LoVo (cell line): ENCODE measurements at regions not wholly inside any gene's neighbourhood (a gene's known extent, or its start where the extent isn't known, plus 50 kb on each side); places are given as distances from the start of the nearest gene placed in this dataset.

ENCODE experiments used
- DNase-seq: peaks from one replicate; pipeline ENCODE4 v3.0.0-alpha.2; 2016; ENCODE audit warnings: low spot score

DNA sequence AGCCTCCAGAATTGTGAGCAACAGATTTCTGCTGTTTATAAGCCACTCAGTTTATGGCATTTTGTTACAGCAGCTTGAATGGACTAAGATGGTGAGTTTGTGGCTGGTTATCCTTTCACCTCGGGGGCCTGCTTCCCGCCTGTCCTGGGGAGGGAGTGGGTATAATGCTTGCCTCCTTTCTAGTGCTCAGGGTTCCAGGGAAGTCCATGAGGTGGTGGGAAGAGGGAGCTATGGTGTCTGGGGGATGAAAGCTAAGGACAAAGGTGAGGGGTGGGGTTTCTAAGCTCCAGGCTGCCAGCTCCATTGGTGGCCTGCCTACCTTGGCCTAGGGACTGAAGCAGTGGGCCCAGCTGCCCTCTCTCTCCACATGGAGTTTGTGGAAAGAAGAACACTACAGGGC is 50.2 kb upstream of the SDK2 start:
- no peak for DNase-seq

DNA sequence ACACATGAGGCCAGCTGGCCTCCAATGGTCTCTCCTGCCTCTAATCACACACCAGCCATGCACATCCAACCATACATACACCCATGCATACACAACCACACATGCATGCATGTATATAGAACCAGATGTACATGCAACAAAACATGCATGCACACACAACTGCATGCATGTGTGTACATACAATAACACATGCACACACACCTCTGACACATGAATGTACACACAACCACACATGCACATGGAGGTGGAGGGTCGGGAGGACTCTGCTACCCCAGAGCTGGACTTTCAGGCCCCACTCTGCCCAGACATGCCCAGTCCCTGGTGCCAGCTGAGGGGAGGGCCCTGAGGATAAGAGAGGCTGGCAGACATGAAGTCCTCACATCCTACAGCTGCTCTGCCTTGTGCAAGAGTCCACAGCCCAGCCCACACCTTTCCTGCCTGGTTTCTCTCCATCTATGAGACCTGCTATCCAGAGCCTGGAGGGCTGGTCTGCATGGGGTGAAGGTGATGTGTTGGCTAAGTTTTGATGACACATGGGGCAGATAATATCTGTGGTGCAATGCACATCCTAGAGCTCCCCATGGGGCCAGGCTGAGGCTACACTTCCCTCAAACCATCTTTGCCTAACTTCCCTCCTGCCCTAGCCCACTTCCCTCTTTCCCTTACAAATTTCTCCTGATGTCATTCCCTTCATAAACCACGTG is 50.9 kb upstream of the SDK2 start:
- DNase-seq, result no peak

DNA sequence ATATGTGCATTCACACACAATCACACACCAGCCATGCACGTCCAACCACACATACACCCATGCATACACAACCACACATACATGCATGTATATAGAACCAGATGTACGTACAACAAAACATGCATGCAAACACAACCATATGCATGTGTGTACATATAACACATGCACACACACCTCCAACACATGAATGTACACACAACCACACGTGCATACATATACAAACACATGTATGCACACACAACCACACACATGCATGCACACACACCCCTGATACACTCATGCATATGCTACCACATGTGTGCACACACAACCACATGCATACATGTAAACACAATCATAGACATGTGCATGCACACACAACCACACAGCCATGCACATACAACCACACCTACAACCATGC is 52.0 kb upstream of the SDK2 start:
- no peak for DNase-seq

DNA sequence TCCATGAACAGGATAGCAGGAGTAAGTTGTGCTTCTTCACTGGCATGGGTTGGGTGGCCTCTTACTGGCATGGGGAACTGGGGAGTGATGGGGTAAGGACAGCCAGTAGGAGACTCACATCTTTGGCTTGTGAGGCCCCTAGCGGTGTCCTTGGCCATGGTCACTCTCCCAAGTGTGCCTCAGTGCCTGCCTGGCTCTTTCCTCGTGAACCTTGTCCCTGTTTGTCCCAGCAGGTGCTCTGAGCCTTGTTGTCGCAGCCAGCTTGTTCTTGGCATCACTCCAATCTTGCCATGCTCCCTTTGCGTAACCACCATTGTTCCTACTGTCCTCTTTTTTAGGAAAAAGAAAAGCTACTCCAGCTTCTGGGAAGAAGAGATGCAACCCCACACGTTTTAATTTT is 53.6 kb upstream of the SDK2 start:
- DNase-seq, result peak; percentile 32

DNA sequence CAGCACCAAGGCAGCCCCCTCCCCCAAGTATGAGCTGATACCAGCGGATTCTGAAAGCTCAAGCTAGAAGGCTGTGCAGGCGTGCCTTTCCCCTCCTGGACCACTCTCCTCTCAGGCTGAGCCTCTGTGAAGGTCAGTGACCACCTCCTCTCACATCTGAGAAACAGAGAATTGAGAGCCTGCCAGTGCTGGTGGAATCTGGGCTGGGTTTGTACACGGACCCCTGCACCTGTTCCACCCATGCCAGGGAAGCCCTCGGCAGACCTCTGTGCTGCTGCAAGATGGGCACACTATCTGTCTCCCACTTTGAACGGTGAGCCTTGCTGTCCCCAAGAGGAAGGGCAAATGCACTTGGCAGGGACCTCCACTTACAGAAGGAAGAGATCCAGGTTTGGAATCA is 54.7 kb upstream of the SDK2 start:
- DNase-seq, result no peak

DNA sequence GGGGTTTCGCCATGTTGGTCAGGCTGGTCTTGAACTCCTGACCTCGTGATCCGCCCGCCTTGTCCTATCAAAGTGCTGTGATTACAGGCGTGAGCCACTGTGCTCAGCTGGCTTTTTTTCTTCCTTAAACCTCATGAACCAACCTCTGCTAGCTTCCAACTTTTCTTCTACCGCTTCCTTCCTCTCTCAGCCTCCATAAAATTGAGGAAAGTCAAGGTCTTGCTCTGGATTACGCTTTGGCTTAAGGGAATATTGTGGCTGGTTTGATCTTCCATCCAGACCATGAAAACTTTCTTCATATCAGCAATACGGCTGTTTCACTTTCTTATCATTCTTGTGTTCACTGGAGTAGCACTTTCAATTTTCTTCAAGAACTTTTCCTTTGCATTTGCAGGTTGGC is 57.5 kb upstream of the SDK2 start:
- no peak for DNase-seq

DNA sequence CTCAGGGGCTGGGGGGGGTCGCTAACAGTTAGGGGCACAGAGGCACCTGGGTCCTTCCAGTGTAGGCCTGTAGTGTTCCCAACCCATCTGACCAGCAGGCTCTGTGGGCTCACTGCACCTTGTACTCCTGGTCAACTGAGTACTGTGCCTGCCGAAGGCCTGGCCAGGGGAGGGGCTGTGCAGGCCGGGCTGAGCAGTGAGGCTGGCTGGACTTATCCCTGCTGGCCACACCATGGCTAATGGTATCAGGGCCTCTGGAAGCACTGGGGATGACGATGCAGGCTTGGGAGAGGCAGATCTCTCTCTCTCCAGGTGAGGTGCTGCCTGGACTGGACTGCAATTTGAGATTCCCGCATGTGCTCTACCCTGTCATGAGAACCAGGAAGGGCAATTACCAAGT is 58.9 kb upstream of the SDK2 start:
- no peak for DNase-seq

DNA sequence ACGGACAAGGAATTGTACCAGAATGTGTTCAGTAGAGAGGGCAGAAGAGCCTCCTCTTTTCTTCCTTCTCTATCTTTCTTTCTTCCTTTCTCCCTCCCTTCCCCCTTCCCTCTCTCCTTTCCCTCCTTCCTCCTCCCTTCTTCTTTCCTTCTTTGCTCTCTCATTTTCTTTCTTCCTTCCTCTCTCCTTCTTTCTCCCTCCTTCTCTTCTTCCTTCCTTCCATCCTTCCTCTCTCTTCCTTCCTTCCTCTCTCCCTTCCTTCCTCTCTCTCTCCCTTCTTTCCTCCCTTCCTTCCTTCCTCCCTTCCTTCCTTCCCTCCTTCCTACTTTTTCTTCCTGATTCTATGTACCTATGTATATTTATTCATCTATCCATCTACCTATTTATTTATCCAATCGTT is 59.7 kb upstream of the SDK2 start:
- DNase-seq, result no peak

DNA sequence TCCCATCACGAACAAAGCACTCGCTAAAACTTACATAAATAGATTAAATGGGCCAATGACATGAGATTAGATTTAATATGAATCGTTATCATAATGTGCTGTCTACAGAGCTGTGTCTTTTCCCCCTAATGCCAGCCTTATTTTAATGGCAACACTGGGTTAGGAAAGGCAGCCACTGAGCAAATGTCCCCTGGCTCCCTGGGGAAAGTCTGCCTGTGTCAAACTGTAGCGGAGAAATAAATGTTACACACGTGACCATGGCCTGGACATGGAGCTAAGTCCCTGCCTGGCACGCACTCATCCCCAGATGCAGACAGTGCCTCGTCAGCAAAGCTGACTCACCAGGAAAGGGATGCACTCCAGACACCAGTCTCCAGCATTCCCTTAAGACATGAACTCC is 61.3 kb upstream of the SDK2 start:
- no peak for DNase-seq

DNA sequence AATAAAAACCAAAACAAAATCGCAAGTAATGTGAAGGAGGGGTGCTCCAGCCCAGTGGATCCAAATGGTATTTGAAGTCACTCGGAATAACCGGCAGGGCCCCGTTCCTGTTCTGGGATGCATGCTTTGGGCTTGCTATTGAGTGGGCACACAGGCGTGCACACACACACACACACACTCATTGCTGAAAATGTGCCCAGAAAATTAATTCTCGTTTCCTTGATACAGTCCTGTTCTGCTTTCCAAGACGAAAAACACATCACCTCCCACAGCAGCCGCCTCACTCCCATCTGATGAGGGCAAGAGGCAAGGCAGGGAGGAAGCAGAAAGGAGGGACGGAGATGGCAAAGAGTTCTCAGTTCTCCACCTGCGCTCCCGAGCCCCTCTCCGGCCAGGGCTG is 62.2 kb upstream of the SDK2 start:
- DNase-seq, result no peak

DNA sequence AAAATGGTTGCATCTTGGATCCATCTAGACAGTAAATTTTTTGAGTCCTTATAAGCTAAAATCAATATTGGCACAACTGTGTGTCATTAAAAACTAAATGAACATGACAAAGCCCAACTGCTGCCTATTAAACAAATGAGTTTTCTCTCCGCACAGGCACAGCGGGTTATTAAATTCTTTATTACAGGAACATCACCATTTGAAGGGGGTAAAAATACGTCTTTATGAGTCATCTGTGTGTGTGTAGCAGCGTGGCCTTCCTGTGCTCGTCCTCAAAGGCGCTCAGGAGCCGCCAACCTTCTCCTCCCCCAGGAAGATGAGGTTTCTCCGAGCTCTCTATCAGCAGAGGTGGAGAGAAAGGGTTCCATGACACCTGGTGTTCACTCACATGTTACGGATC is 62.6 kb upstream of the SDK2 start:
- no peak for DNase-seq

DNA sequence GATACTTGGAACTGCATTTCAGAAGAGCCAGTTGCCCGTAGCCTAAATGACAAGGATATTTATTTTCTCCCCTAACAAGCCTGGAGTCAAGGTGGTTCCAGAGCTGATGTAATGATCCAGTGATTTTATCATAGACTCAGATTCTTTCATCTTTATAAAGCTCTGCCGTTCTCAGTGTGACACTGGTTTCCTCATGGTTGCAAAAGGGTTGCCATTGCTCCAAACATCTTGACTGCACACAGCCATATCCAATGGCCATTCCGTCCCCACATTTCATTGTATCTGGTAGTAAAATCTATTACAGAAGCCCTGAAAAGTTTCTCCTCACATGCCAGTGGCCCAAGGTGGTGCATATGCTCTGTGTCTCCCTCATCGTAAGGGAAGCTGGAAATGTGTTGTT is 63.1 kb upstream of the SDK2 start:
- no peak for DNase-seq

DNA sequence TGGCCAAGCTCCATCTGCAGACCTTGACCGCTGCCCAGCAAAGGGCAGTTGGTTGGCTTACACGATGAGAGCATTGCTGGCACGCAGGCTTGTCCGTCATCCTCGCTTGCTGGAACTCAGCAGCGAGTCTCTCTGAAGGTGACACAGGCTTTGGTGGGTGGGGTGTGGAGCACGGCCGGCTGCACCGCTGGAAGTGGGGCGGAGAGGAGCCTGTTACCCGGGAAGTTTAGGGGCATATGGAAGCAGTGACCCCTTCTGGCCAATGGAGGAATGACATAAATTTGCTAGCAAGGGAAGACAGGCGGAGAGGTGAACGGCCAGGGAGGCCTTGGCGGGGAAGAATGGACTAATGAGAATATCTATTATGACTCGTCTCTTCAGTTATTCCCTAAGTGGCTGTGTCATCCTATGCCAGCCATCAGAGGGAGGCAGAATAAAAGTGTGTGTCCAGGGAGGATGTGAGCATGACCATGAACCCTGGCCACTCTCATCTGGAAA is 65.9 kb upstream of the SDK2 start:
- DNase-seq, result peak; percentile 48

DNA sequence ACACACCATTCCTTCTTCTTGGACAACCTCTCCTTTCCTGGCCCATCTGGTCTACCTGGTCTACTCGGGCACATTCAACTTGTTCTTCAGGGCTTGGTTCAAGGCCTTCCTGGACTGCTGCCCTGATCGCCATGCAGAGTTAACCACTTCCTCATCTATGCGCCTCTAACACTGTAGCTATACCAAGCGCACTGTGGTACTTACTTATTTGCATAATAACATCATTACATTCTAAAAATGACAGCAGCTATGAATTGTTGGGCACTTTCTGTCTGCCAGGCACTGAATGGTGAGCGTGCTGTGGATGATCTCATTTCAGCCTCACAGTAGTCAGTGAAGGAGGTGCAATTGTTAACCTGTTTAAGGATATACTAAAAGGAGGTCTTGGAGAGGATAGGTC is 66.9 kb upstream of the SDK2 start:
- DNase-seq, result no peak

DNA sequence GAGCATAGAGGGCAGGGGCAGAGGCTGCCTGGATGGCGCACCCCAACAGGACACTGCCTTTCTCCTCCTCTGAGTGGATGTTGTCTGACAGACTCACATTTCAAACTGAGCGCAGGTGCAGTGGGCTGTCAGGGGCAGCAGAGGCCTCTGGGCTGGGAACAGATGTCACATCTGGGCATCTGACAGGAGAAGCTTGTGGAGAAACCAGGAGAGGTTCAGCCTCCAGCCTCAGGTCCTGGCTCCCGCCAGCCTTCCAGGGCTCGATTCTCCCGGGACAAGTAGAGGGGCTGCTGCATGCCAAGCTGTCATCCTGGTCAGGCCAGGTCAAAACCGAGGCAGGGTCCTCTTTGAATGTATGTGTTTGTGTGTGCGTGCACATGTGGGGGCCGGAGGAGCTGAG is 67.7 kb upstream of the SDK2 start:
- DNase-seq, result no peak

DNA sequence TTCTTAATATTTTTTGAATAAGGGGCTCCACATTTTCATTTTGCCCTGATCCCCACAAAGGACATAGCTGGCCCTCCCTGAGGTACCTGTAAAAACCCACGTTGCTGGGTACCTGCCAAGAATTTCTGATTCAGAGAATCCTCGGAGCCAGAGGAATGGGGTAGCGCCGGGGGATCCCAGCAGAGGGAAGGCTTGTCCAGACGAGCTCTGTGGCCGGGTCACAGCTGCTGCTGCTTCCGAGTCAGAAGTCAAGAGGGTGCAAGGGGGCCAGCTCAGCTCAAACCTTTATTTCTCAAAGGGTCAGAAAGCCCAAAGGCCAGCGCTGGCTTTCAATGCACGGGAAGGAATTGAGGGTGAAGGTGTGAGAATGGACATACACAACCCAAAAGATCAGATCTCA is 68.9 kb upstream of the SDK2 start:
- peak; percentile 31 for DNase-seq

DNA sequence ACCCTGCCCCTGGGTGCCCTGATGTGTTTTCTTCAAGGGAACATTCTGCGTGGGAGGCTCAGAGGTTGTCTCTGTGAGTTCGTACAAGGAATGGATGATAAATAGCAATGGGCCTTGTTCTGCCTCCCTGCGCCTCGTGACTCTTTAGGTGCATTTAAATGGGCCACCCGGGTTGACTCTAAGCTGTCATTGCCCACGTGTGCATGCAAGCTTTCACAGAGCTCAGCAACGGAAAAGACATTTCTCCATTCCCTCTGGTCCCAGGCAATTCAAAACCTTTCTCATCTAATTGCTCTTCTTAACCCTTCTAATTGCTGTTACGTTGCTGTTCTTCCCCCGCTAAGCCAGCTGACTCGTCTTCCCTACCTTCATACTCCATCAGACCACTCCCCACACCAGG is 71.5 kb upstream of the SDK2 start:
- DNase-seq, result no peak

DNA sequence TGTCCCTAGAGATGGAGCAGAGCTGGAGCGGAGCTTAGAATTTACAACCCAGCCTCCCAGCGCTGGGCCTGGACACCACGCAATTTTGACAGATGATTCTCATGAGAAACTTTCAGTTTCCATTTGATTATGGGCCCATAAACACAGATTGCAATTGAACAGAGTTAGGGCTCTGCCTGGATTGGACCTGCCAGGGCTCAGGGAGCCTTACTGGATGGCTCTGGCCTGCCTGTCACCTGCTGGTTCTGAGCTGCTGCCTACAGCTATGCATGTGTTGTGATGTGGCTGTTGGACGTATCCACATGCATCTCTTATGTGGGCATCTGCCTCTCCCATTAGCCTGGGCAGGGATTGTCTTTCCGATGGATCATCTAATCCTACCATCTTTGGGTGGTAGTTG is 73.4 kb upstream of the SDK2 start:
- DNase-seq, result no peak

DNA sequence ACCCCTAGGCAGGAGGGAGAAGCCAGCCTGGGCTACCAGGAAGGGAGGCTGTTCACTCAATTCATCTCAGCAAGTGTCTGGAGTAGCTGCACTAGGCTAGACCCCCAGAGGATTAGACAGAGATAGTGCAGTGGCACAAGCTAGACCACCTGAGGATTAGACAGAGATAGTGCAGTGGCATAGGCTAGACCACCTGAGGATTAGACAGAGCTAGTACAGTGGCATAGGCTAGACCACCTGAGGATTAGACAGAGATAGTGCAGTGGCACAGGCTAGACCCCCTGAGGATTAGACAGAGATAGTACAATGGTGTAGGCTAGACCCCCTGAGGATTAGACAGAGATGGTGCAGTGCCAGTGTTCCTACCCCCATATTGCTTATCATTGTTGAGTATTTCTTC is 74.1 kb upstream of the SDK2 start:
- no peak for DNase-seq

DNA sequence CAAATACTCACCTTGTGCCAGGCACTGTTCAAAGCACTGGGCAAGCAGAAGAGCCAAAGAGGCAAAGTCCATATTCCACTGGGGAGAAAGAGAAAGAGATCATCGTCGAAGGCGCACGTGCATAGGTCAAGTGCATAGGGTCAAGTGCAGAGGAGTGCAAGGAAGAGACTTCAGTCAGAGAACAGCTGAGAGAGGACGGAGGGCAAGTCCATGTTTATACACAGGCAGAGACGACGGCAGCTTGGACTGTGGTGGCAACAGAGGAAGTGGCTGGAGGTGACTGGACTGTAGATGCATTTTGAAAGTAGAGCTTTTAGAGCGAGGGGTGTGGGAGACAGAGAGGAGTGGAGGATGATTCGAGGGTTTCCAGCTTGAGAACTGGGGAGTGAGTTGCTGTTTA is 74.7 kb upstream of the SDK2 start:
- no peak for DNase-seq

DNA sequence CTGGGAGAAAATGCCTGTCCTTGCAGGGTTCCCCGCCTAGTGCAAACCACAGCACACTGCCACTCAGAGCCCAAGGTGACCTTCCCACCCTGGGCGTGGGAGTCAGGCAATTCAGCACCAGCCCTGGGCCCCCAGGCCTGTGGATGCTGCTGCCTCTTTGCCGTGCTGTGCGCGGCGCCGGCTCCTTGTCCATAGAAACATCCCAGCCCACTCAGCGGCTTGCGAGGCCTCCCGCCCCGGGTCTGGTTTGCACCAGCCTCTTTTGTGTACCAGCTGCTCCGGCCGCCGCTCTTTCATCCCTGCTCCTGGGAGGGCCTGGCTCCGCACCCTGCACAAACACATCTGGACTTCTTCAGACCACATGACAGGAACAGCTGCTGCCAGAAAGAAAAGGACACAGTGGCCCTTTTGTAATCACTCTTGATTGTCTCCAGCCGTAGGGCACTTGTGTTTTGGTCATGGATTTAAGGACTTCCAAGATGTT is 75.4 kb upstream of the SDK2 start:
- no peak for DNase-seq

DNA sequence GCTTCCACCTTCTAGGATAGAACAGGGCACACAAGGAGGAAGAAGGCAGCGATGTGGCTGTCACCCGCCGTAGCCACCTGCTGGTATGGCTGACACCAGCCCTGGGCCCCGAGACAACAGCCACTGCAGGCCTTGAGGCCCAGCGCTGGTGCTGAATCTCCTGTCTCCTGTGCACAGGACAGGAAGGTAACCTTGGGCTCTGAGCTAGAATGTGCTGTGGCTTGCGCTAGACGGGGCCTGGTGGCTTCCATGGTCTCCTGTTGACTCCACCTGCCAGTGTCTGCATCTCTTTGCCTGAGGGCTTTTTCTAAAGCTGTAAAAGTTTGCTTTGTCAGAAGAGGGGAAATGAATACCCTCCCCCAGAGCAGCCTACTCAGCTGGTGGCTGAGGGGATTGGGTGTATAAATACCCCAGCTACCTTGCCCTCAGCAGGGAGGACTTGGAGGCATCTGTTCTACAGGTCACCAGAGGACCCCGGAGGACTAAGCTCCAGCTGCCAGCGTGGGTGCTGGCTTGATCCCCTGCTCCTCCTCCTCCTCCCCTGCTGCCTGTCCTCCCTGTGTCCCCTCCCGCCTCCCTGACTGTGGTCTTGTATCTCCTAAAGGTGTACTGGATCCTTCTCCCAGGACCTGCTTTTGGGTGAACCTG is 76.1 kb upstream of the SDK2 start:
- DNase-seq, result no peak

DNA sequence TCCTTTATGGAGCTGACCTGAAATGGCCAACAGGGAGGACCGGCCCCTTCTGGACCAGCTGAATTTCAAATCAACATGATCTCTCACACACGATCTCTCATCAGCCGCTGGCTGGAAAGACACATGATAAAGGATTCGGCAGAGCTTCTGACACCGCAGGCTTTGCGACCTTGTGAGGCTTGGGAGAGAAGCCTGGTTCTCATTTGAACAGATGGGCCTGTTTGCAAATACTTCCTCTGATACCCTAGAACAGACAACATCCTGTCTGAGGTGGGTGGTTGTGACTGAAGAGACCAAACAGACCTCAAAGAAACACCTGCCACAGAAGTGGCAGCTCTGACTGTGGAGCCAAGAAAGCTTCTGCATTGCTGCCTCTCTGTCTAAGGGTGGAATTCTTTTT is 77.9 kb upstream of the SDK2 start:
- DNase-seq, result no peak

DNA sequence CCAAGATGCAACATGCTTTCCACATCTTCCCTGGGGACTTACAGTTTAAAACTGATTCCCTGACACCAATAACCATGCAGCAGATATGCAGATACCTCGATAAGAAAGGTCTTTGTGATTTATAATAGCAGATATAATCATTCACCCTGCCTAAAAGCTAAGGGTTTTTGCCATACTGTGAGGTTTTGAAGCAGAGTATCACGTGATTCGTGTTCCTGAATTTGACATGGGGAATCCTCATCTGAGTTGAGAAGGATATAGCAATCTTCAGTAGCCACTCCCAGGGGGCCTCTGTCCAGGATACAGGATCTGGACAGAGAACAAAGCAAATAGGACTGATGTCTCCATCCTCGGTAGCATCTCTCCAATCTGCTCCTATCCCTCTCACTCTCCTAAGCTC is 79.1 kb upstream of the SDK2 start:
- no peak for DNase-seq
